Heart left ventricle (tissue), 16 donors: ENCODE measurements at regions not wholly inside any gene's neighbourhood (a gene's known extent, or its start where the extent isn't known, plus 50 kb on each side); places are given as distances from the start of the nearest gene placed in this dataset.
"Not testable (repeated sequence)": the region's sequence is repeated elsewhere in the genome, so short reads cannot be mapped to it uniquely, and the experiment has no call there.

Source experiments
- ATAC-seq, 4 donors: fragments of 200-7000 bp; cut with Tn5 transposase; one replicate each; pipeline ENCODE4 v1.9.1; 2020 to 2022; ENCODE audit warnings: moderate library complexity in 4 of 4, mild to moderate bottlenecking in 3 of 4, moderate number of reproducible peaks in 1 of 4
- DNase-seq, 5 donors: peaks; one replicate each; pipeline ENCODE4 v3.0.0-alpha.2; 2020
- H3K27ac ChIP-seq, 12 donors: fragments of 200-600 bp; sonication (generic) in 4 of 12; one replicate each; pipeline versions ENCODE4 v1.5.0 to v1.8.0; 2016 to 2022; ENCODE audit warnings: mild to moderate bottlenecking in 2 of 12
- H3K27me3 ChIP-seq, 9 donors: fragments of 200-600 bp; sonication (generic) in 2 of 9; one replicate each; pipeline versions ENCODE4 v1.5.1 to v1.8.0; 2016 to 2022; ENCODE audit warnings: mild to moderate bottlenecking in 3 of 9
- H3K36me3 ChIP-seq, 9 donors: fragments of 200-600 bp; sonication (generic) in 2 of 9; one replicate each; pipeline versions ENCODE4 v1.5.0 to v1.8.0; 2018 to 2022; ENCODE audit warnings: mild to moderate bottlenecking in 2 of 9
- H3K4me1 ChIP-seq, 12 donors: fragments of 200-600 bp; sonication (generic) in 4 of 12; one replicate each; pipeline versions ENCODE4 v1.5.0 to v1.8.0; 2016 to 2022; ENCODE audit warnings: mild to moderate bottlenecking in 3 of 12
- H3K4me3 ChIP-seq, 12 donors: fragments of 200-600 bp; sonication (generic) in 4 of 12; one replicate each; pipeline versions ENCODE4 v1.5.0 to v1.8.0; 2017 to 2022; ENCODE audit warnings: mild to moderate bottlenecking in 9 of 12, moderate library complexity in 4 of 12
- H3K9me3 ChIP-seq, 12 donors: fragments of 200-600 bp; sonication (generic) in 4 of 12; one replicate each; pipeline versions ENCODE4 v1.5.0 to v1.8.0; 2016 to 2022; ENCODE audit warnings: mild to moderate bottlenecking in 1 of 12
- POLR2A ChIP-seq, 2 donors: fragments of 450-650 bp; IDR thresholded peaks; one replicate each; pipeline ENCODE4 v1.6.1; 2017; ENCODE audit warnings: antibody characterized with exemption in 2 of 2, mild to moderate bottlenecking in 2 of 2, moderate library complexity in 2 of 2
- WGBS, 4 donors: extraction: QIAGEN DNeasy Blood & Tissue Kit in 2 of 4; methylation state at CpG; one replicate each; pipeline versions ENCODE4 v1.1.5 to v1.1.7; 2013 to 2018; 5-methylcytosine and 5-hydroxymethylcytosine counted together
- intact Hi-C, 10 donors: fragments of 100-400 bp; cut with DNase I; formaldehyde crosslinking; loops; one replicate each; pipeline versions ENCODE4 v1.11.1 to v1.14.2; 2022
- TF ChIP-seq, protein P1 (sequence below), 12 donors: fragments of 200-600 bp; sonication (generic) in 4 of 12; IDR thresholded peaks; one replicate each; pipeline versions ENCODE4 v1.5.0 to v1.8.0; 2018 to 2022; ENCODE audit warnings: antibody characterized with exemption in 12 of 12, mild to moderate bottlenecking in 5 of 12
- donor health status: ischemic (EF 13 %, LVEDD 7.1; RV severe dilation, severe dysfunction).
- donor health status: healthy with polysubstance abuse.
- donor health status: DM: no; HTN: yes; CAD: no.
- donor health status: DM: no; HTN: no; CAD: no.
- donor health status: ischemic (EF 25% LVEDD 6.9; RV normal size, moderate dysfunction).
- donor health status: ischemic (EF 25% LVEDD 5.7; RV mildly dilated, moderate dysfunction).
- donor health status: healthy.
- donor health status: DM: yes; HTN: yes; CAD: no.
- donor health status: ischemic (EF 35%, LVEDD 5.7; RV mildly dilated, moderate dysfunction).
- donor health status: nonischemic (EF 11% LVEDD 7.7; RV severe dilation, severe dysfunction).
- donor health status: DM: yes; HTN: yes; CAD: no.
- donor health status: PGD.
- donor health status: ischemic (EF 29% LVEDD 5.4; RV normal size, mild dysfunction).
- donor health status: nonischemic (EF 23%, LVEDD 6.1; RV moderate dilation, normal function).

- Histone ChIP-seq H3K36me3 (no peaks in the 10 kb centered on the region), H3K4me1 (no peaks in the 10 kb centered on the region), H3K9me3 (no peaks in the 10 kb centered on the region), H3K27ac (no peak overlapping the region), H3K4me3 (no peak overlapping the region), H3K27me3 (no peaks in the 10 kb centered on the region)
- TF ChIP-seq, protein P1, sequence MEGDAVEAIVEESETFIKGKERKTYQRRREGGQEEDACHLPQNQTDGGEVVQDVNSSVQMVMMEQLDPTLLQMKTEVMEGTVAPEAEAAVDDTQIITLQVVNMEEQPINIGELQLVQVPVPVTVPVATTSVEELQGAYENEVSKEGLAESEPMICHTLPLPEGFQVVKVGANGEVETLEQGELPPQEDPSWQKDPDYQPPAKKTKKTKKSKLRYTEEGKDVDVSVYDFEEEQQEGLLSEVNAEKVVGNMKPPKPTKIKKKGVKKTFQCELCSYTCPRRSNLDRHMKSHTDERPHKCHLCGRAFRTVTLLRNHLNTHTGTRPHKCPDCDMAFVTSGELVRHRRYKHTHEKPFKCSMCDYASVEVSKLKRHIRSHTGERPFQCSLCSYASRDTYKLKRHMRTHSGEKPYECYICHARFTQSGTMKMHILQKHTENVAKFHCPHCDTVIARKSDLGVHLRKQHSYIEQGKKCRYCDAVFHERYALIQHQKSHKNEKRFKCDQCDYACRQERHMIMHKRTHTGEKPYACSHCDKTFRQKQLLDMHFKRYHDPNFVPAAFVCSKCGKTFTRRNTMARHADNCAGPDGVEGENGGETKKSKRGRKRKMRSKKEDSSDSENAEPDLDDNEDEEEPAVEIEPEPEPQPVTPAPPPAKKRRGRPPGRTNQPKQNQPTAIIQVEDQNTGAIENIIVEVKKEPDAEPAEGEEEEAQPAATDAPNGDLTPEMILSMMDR (IDR thresholded peaks at IDR 0.05), result no peak
- TF ChIP-seq POLR2A (IDR thresholded peaks at IDR 0.05), result no peak
- DNase-seq (no peak), ATAC-seq (no peak)
- intact Hi-C loops, result no loop called here
Observed at GRCh38 chr4:158958489-158959270, 144.2 kb upstream of the RAPGEF2 start.

- H3K36me3 ChIP-seq, result no peaks in the 10 kb centered on the region
- H3K27ac ChIP-seq, result no peak overlapping the region
- intact Hi-C loops, result no loop called here
- DNase-seq, result no peak
- no peaks in the 10 kb centered on the region for H3K27me3 ChIP-seq
- H3K4me3 ChIP-seq, result no peak overlapping the region
- 76 to 80% (median 79%) methylated on average over 2 of the region's 2 CpGs for WGBS, 4 donors
- ATAC-seq, result no peak
- TF ChIP-seq, protein P1 (IDR thresholded peaks at IDR 0.05), result no peak
- TF ChIP-seq POLR2A (IDR thresholded peaks at IDR 0.05), result no peak
- H3K9me3 ChIP-seq, result no peaks in the 10 kb centered on the region
- peaks cover 0 to 2% (median 0%) of the 10 kb centered on the region in 12 donors for H3K4me1 ChIP-seq
Observed at GRCh38 chr4:158962393-158962792, 140.5 kb upstream of the RAPGEF2 start.

GRCh38 chr4:158963282-158963681 lies 139.6 kb upstream of the RAPGEF2 start:
- H3K4me1 ChIP-seq, ATAC-seq, intact Hi-C loops: not testable (repeated sequence)

DNA sequence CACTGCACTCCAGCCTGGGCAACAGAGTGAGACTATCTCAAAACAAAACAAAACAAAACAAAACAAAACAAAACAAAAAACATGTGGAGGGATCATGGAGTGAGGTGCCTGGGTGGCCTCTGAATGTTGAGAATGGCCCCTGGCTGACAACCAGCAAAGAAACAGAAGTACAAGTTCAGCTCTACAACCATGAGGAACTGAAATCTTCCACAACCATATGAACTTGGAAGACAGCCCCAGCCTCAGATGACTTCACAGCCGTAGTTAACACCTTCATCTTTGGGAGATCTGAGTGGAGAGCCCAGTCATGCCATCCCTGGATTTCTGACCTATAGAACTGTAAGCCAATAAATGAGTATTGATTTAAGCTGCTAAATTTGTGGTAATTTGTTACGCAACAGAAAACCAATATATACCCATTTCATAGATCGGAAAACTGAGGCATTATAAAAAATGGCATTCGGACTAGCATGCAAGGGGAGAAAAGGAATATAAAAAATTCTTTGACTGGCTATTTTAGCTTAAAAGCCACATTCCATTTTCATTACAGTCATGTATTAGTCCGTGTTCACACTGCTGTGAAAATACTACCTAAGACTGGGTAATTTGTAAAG lies 138.7 kb upstream of the RAPGEF2 start:
- ATAC-seq (no peak), DNase-seq (no peak)
- TF ChIP-seq POLR2A (IDR thresholded peaks at IDR 0.05), result no peak
- TF ChIP-seq, protein P1 (IDR thresholded peaks at IDR 0.05), result no peak
- H3K4me3 ChIP-seq, result no peak overlapping the region
- no peaks in the 10 kb centered on the region for H3K27me3 ChIP-seq
- intact Hi-C loops, result no loop called here
- no peak overlapping the region for H3K27ac ChIP-seq
- H3K36me3 ChIP-seq, result no peaks in the 10 kb centered on the region
- H3K4me1 ChIP-seq, result peaks cover 0 to 5% (median 0%) of the 10 kb centered on the region in 12 donors
- 96 to 97% (median 96%) methylated on average over 5 of the region's 5 CpGs for WGBS, 4 donors
- H3K9me3 ChIP-seq, result no peaks in the 10 kb centered on the region

More at GRCh38 chr4:158963282-158963681, 139.6 kb upstream of the RAPGEF2 start:
- not testable (repeated sequence) for H3K9me3 ChIP-seq, H3K27me3 ChIP-seq, H3K4me3 ChIP-seq, DNase-seq, H3K36me3 ChIP-seq, H3K27ac ChIP-seq
- 94 to 97% (median 96%) methylated on average over 2 of the region's 2 CpGs for WGBS, 4 donors
